ENCODE measurements at regions not wholly inside any gene's neighbourhood (a gene's known extent, or its start where the extent isn't known, plus 50 kb on each side); places are given as distances from the start of the nearest gene placed in this dataset.

- Histone ChIP-seq H3K4me2 (ENCODE audit: low read depth, low read length, poor library complexity, severe bottlenecking) (no peak overlapping the region), H3K9me3 (ENCODE audit: insufficient read depth, low read depth, low read length) (peaks cover 14% of the 10 kb centered on the region; the same call in 1 of the 2 replicates), H3K4me3 (ENCODE audit: low read length, poor library complexity, severe bottlenecking) (no peak overlapping the region), H3K9me2 (replicated peaks; ENCODE audit: low read depth, low read length) (no peaks in the 10 kb centered on the region), H2AFZ (ENCODE audit: low read length) (no peak overlapping the region), H3K36me3 (ENCODE audit: insufficient read depth, low read length) (no peaks in the 10 kb centered on the region), H3F3A (ENCODE audit: low read depth) (no peaks in the 10 kb centered on the region), H3K9ac (ENCODE audit: low read depth, low read length, poor library complexity, severe bottlenecking) (no peak overlapping the region), H3K27me3 (ENCODE audit: insufficient read depth, low read length, poor library complexity, severe bottlenecking) (no peaks in the 10 kb centered on the region), H3K4me1 (ENCODE audit: insufficient read depth, low read length, poor library complexity, severe bottlenecking) (no peaks in the 10 kb centered on the region), H4K20me1 (ENCODE audit: insufficient read depth, low read length, poor library complexity, severe bottlenecking) (no peaks in the 10 kb centered on the region), H3K79me2 (ENCODE audit: insufficient read depth, low read length) (no peaks in the 10 kb centered on the region)
- TF ChIP-seq EZH2phosphoT487 (IDR thresholded peaks at IDR 0.05; ENCODE audit: borderline replicate concordance) (no peak), CTCF (conservative IDR thresholded peaks at IDR 0.05; ENCODE audit: low read length) (no peak)
These were observed 654.8 kb upstream of the TBX3 start for GRCh38 chr12:115338566-115339294.

GRCh38 chr12:115337693-115338543 is 653.9 kb upstream of the TBX3 start:
- no peak for TF ChIP-seq CTCF (conservative IDR thresholded peaks at IDR 0.05; ENCODE audit: low read length)
- no peak for TF ChIP-seq EZH2phosphoT487 (IDR thresholded peaks at IDR 0.05; ENCODE audit: borderline replicate concordance)
- Histone ChIP-seq H3K27me3 (ENCODE audit: insufficient read depth, low read length, poor library complexity, severe bottlenecking) (no peaks in the 10 kb centered on the region), H4K20me1 (ENCODE audit: insufficient read depth, low read length, poor library complexity, severe bottlenecking) (no peaks in the 10 kb centered on the region), H3K4me1 (ENCODE audit: insufficient read depth, low read length, poor library complexity, severe bottlenecking) (no peaks in the 10 kb centered on the region), H2AFZ (ENCODE audit: low read length) (no peak overlapping the region), H3K9me2 (replicated peaks; ENCODE audit: low read depth, low read length) (no peaks in the 10 kb centered on the region), H3K9ac (ENCODE audit: low read depth, low read length, poor library complexity, severe bottlenecking) (no peak overlapping the region), H3F3A (ENCODE audit: low read depth) (no peaks in the 10 kb centered on the region), H3K79me2 (ENCODE audit: insufficient read depth, low read length) (no peaks in the 10 kb centered on the region), H3K4me2 (ENCODE audit: low read depth, low read length, poor library complexity, severe bottlenecking) (no peak overlapping the region), H3K36me3 (ENCODE audit: insufficient read depth, low read length) (no peaks in the 10 kb centered on the region), H3K4me3 (ENCODE audit: low read length, poor library complexity, severe bottlenecking) (no peak overlapping the region), H3K9me3 (ENCODE audit: insufficient read depth, low read depth, low read length) (peaks cover 9% of the 10 kb centered on the region; the same call in 1 of the 2 replicates)

GRCh38 chr12:115336506-115336905 is 652.5 kb upstream of the TBX3 start:
- H3K9me3 ChIP-seq (ENCODE audit: insufficient read depth, low read depth, low read length): peaks cover 6% of the 10 kb centered on the region; the same call in 1 of the 2 replicates
- H3K9me2 ChIP-seq (replicated peaks; ENCODE audit: low read depth, low read length): no peaks in the 10 kb centered on the region
- no peaks in the 10 kb centered on the region for H3K79me2 ChIP-seq (ENCODE audit: insufficient read depth, low read length)
- H3K9ac ChIP-seq (ENCODE audit: low read depth, low read length, poor library complexity, severe bottlenecking): no peak overlapping the region
- no peaks in the 10 kb centered on the region for H3F3A ChIP-seq (ENCODE audit: low read depth)
- no peak overlapping the region for H3K4me2 ChIP-seq (ENCODE audit: low read depth, low read length, poor library complexity, severe bottlenecking)
- no peak overlapping the region for H2AFZ ChIP-seq (ENCODE audit: low read length)
- no peaks in the 10 kb centered on the region for H4K20me1 ChIP-seq (ENCODE audit: insufficient read depth, low read length, poor library complexity, severe bottlenecking)
- no peaks in the 10 kb centered on the region for H3K27me3 ChIP-seq (ENCODE audit: insufficient read depth, low read length, poor library complexity, severe bottlenecking)
- H3K4me1 ChIP-seq (ENCODE audit: insufficient read depth, low read length, poor library complexity, severe bottlenecking): no peaks in the 10 kb centered on the region
- H3K4me3 ChIP-seq (ENCODE audit: low read length, poor library complexity, severe bottlenecking): no peak overlapping the region
- no peaks in the 10 kb centered on the region for H3K36me3 ChIP-seq (ENCODE audit: insufficient read depth, low read length)
- TF ChIP-seq EZH2phosphoT487 (IDR thresholded peaks at IDR 0.05; ENCODE audit: borderline replicate concordance): no peak
- TF ChIP-seq CTCF (conservative IDR thresholded peaks at IDR 0.05; ENCODE audit: low read length): no peak

Measured in Loucy (cell line).